IPS-11a (cell line): ENCODE measurements at regions not wholly inside any gene's neighbourhood (a gene's known extent, or its start where the extent isn't known, plus 50 kb on each side); places are given as distances from the start of the nearest gene placed in this dataset.

Source experiments
- H3K4me3 ChIP-seq: one replicate; pipeline ENCODE4 v1.5.1; 2013; ENCODE audit warnings: low read depth, low read length, control low read depth

DNA sequence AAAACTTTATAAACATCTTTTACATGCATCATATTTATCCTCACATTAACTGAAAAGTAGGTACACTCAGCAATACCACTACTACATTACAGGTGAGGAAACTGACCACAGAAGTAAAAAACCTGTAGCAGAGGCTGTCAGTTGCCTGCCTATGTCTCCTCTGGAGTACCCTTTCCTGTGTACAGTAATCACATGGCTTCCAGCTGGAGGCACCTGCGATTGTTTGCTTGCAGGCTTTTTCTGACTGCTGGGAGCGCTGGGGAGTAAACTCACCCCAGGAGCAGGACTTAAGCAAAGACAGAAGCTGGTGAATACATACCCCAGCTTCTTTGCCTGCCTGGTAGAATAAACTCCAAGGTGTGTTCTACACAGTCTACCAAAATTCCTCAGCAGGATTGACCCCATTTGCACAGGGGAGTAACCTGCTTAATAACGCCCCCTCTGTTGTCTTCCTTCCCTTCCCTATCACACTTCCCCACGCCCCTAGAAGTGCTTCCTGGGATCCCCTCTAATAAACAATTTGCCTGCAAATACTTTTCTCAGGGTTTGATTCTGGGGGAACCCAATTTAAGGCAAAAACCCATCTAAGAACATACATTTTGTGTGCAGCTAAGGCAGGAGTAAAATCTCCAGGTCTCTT, 138.9 kb downstream of the PTH2R start:
- H3K4me3 ChIP-seq = no peak overlapping the region

DNA sequence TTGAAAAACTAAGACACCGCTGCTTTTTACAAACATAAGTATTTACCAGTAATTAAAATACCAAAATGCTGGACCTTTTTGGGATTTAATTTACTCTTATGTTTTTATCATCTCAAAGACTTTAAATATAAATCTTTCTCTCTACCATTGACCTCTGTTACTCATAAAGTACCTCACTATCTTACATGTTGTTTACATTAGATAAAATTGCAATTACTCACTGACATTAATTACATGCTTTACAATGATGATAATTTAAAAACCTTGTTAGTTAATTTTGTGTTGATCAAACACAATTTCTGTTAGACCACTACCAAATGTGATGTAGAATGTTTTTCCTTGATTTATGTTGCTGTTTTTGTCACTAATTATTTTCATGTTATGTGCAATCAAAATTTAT, 139.5 kb downstream of the PTH2R start:
- H3K4me3 ChIP-seq = no peak overlapping the region

- no peak overlapping the region for H3K4me3 ChIP-seq
Observed at GRCh38 chr2:208546860-208547650, 140.5 kb downstream of the PTH2R start.

- no peak overlapping the region for H3K4me3 ChIP-seq
Observed at GRCh38 chr2:208548700-208549099, 142.1 kb downstream of the PTH2R start.

DNA sequence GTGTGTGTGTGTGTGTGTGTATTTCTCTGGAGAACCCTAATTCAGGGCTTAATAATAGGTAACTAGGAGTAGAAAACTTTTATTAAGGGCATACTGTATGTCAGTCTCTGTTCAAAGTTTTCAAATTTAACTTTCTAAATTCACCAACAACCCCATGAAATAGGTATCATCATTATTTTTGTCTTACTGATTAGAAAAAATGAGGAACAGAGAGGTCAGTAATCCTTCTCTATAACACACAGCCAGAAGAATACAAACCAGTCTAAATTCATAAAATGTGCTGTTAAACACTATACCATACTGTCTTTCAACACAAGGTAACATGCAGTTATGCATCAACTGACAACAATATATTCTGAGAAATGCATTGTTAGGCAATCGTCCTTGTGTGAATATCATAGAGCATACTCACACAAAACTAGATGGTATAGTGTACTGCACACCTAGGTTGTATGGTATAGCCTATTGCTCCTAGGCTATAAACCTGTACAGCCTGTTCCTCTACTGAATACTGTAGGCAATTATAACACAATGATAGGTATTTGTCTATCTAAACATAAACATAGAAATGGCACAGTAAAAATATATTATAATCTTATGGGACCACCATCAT, 143.1 kb downstream of the PTH2R start:
- H3K4me3 ChIP-seq = no peak overlapping the region

- H3K4me3 ChIP-seq = no peak overlapping the region
Observed at GRCh38 chr2:208552943-208553342, 146.4 kb downstream of the PTH2R start.

DNA sequence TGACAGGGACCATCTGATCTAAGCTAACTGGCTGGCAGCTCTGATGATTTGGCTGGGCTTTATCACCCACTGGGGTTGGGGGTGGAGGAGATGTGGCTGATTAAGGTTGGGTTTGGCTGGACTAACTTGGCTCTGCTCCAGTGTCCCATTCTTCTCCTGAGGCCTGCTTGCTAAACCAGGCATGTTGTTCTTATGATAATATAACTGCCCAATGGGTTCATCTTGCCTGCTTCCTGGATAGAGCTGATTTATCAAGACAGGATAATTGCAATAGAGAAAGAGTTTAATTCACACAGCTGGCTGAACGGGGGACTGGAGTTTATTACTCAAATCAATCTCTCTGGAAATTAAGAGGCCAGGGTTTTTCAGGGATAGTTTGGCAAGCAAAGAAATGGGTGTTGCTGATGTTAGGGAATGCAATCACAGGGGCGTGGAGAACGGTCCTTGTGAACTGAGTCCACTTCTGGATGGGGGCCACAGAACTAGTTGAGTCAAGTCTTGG, 150.4 kb downstream of the PTH2R start:
- H3K4me3 ChIP-seq = no peak overlapping the region

DNA sequence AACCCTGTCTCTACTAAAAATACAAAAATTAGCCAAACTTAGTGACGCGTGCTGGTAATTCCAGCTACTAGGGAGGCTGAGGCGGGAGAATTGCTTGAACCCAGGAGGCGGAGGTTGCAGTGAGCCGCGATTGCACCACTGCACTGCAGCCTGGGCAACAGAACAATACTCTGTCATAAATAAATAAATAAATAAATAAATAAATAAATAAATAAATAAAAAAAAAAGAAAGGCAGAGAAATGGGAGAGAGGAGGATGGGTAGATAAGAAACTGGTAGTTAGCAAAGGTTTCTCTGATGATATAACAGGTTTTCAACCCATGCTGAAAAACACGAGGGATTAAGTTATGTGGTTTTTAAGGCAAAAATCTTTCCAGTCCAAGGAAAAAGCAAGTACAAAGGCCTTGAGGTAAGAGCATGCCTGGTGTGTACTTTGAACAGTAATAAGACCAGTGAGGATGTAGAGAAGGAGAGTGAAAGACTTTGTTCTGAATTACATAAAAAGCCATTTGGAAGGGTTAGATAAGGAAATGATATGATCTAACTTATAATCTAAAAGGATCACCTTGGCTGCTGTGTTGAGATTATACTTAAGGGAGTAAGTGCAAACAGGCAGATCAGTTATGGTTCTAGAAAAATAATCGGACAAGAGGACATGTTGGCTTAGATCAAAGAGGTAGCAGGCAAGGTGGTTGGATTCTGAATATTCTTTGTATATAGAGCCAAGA, 159.3 kb downstream of the PTH2R start:
- no peak overlapping the region for H3K4me3 ChIP-seq

DNA sequence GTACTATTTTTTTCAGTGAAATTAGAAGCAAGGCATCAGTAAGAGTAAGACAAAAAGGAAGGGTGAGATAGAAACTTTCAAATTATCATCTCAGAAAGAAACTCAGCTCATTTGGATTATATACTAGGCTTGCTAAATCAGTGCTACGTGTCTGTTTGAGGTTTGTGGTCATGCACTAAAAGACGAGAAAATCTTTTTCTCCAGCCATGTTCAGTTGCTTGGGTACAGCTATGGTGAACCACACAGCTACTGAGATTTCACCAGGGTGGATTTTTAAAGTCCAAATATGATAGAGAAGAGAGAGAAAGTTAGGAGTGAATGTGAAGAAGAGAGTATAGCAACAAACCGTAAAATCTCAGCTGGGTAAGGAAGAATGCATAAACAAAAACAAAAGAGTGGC, 161.6 kb downstream of the PTH2R start:
- no peak overlapping the region for H3K4me3 ChIP-seq

- H3K4me3 ChIP-seq = no peak overlapping the region
Observed at GRCh38 chr2:208570066-208570465, 163.5 kb downstream of the PTH2R start.

- no peak overlapping the region for H3K4me3 ChIP-seq
Observed at GRCh38 chr2:208570851-208571763, 164.5 kb downstream of the PTH2R start.

DNA sequence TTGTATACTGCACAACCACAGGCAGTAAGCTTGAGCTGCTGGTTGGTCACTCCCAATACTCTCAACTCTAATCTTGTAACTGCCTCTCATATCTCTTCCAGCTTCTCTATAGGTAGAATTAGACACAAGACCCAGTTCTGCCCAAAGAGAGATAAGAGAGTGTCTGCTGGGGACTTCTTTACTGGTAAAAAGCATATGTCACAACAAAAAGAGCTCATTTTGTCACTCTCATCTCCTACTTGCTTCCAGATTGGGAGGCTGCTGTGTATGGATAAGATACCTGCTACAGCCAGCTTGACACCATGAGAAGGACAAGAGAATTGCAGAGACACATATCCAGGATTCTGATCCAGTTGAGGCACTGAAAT, 165.2 kb downstream of the PTH2R start:
- H3K4me3 ChIP-seq = no peak overlapping the region

GRCh38 chr2:208573569-208573968, 167.0 kb downstream of the PTH2R start:
- no peak overlapping the region for H3K4me3 ChIP-seq

DNA sequence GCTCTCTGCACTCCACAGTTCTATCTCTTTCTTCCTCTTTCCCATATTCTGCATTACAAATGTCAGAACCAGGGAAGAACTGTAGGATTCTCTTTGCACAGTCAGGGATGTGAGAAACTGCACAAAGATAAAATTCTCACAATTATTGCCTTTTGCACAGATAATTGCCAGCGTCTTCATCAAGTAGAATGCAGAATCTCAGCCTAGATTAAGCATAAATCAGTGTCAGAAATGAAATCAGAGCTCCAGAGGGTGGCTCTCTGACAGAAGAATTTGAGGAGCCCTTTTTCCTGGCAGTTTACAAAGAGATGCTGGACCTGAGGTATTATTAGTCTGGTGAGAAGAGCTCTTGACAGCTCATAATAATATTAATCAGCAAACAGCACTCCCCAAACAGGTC, 173.1 kb downstream of the PTH2R start:
- no peak overlapping the region for H3K4me3 ChIP-seq

GRCh38 chr2:208584378-208584985, 177.9 kb downstream of the PTH2R start:
- no peak overlapping the region for H3K4me3 ChIP-seq

DNA sequence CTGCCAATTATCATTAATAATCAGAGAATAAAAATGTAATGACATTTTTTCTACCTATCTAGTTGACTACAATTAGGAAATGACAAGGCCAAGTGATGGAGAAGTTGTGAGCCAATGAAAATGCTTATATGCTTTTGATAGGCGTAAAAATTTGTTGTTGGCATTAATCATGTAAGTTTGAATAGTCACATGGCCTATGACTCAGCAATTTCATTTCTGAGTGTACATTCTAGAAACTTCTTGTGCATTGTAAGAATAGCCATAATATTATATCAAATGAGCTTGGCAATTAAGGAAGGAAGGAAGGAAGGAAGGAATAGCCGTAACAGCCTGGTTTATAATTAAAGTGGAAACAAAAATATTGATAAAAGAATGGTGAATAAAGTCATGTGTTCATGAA, 179.9 kb downstream of the PTH2R start:
- no peak overlapping the region for H3K4me3 ChIP-seq

DNA sequence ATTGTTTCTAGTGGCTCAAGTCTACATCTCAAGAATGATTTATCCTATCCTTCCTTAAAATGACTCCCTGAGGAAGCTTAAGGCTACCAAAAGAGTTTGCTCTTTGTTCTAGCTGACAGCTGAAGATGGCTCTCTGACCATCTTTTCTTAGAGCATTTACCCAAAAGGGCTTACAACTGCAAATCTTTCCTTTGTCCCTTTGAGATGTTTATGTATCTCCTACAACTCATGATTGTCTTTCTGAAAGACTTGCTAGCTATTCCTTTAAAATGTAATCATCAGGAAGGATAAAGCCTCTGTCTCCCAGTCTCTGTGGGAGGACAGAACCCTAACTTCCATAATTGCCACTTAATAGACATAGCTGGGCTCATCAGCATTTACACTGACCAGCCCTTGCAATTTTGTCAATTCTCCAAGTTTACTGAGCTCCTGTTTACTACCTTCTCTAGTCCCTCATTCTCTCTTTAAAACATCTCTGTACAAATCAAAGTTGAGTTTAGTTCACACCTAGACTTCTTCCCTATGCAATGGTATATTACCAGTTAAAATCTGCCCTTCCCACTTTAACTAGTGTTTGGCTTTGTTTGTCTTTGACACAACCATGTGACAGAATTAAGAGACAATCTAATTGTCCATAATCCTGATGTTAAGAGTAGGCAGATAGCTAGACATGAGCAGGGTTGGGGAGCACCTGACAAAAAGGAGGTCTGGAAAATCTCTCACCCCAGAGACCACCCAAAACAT, 188.2 kb downstream of the PTH2R start:
- H3K4me3 ChIP-seq = no peak overlapping the region

DNA sequence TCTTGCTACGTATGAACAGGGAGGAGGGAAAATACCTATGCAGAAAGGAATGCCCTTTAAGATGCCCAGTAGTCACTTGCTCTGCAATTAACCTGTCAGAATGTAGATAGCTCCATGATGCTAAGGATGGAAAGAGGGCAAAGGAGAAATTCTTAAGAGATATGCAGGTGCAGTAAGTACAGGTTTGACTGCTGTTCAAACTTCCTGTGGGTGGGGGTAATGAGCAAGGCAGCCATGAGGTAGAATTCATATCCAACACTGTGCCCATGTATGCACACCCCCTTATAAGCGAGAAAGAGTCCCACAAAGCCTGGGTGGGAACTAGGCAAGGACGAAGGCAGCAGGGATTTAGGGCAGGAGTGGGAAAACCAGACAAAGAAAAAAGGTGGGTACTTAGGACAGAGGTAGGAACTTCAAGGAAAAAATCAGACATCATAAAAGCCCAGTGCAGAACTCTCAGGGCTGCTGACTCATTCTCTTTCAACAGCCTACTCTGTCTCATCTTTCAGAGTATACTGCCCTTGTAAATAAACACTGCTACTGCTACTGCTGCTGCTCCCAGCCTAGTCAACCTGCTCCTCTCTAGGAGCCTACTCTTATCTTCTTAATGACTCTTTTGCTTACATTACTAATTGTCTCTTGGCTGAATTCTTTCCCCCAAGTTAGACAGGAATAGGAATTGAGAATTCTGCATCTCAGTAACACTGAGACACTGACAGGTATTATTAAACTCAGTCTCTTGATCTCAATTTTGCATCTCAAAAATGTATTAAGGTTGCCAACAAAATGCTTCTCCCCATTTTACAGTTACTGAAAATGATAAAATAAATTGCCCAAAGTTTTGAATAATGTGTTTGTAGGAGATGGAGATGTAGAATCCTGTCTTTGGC, 189.0 kb downstream of the PTH2R start:
- H3K4me3 ChIP-seq = no peak overlapping the region
